GM13977 (cell line): ENCODE measurements at regions not wholly inside any gene's neighbourhood (a gene's known extent, or its start where the extent isn't known, plus 50 kb on each side); places are given as distances from the start of the nearest gene placed in this dataset.

Experiments
- DNase-seq: peaks from one replicate; pipeline ENCODE4 v3.0.0; 2012; ENCODE audit warnings: low spot score
- CTCF ChIP-seq: IDR thresholded peaks from 2 replicates; pipeline ENCODE4 v1.5.1; 2012; ENCODE audit warnings: mild to moderate bottlenecking, control low read depth; ENCODE audit not compliant: insufficient read depth; ENCODE audit errors: extremely low read depth, missing control alignments
- in situ Hi-C: fragments of 300-500 bp; cut with MboI; formaldehyde crosslinking; loops from one replicate; pipeline ENCODE4 v1.12.0; 2022; ENCODE audit warnings: low sequenced_read_pairs, low pct_unique_long_range_greater_than_20kb, mixed read lengths, inconsistent platforms; ENCODE audit not compliant: unreplicated experiment

- in situ Hi-C loops: no loop called here
- DNase-seq: no peak
- no peak for TF ChIP-seq CTCF
Measured at GRCh38 chr3:144343777-144344176, 372.2 kb downstream of the DIPK2A start.

- in situ Hi-C loops: no loop called here
- no peak for TF ChIP-seq CTCF
- no peak for DNase-seq
Measured at GRCh38 chr3:144344925-144345548, 373.4 kb downstream of the DIPK2A start.

- DNase-seq: no peak
- TF ChIP-seq CTCF: no peak
- in situ Hi-C loops: no loop called here
Measured at GRCh38 chr3:144350125-144350524, 378.5 kb downstream of the DIPK2A start.

GRCh38 chr3:144351011-144351410 is 379.4 kb downstream of the DIPK2A start:
- no peak for DNase-seq
- no peak for TF ChIP-seq CTCF
- in situ Hi-C loops: no loop called here

GRCh38 chr3:144351773-144352365 is 380.2 kb downstream of the DIPK2A start:
- in situ Hi-C loops: no loop called here
- no peak for DNase-seq
- TF ChIP-seq CTCF: no peak

GRCh38 chr3:144358191-144358590 is 386.6 kb downstream of the DIPK2A start:
- in situ Hi-C loops: no loop called here
- TF ChIP-seq CTCF: no peak
- no peak for DNase-seq
